AG04449 (cell line): ENCODE measurements at regions not wholly inside any gene's neighbourhood (a gene's known extent, or its start where the extent isn't known, plus 50 kb on each side); places are given as distances from the start of the nearest gene placed in this dataset.
"Not testable (repeated sequence)": the region's sequence is repeated elsewhere in the genome, so short reads cannot be mapped to it uniquely, and the experiment has no call there.

Source experiments
- CTCF ChIA-PET: fragments of 350-600 bp; formaldehyde crosslinking; extraction: SDS; loops from one replicate; lab custom pipeline; 2021; ENCODE audit warnings: antibody characterized with exemption; lab: Yijun Ruan, JAX
- POLR2A ChIA-PET: fragments of 400-600, 350-600 bp; formaldehyde crosslinking; extraction: SDS; loops from one replicate; lab custom pipeline; 2020; ENCODE audit warnings: antibody characterized with exemption, inconsistent platforms; lab: Yijun Ruan, JAX
- DNase-seq: peaks from one replicate; pipeline ENCODE4 v3.0.0-alpha.2; 2010; ENCODE audit warnings: low read depth, low spot score
- H3K4me3 ChIP-seq: 2 replicates; pipeline ENCODE4 v1.5.1; 2011; ENCODE audit warnings: low read depth, mild to moderate bottlenecking, control low read depth, low read length
- TF ChIP-seq, protein P1 (sequence below): IDR thresholded peaks from one replicate; pipeline ENCODE4 v1.5.1; 2011; ENCODE audit warnings: mild to moderate bottlenecking, moderate library complexity, low read length, control low read depth, inconsistent platforms; ENCODE audit not compliant: insufficient read depth; ENCODE audit errors: missing control alignments

DNA sequence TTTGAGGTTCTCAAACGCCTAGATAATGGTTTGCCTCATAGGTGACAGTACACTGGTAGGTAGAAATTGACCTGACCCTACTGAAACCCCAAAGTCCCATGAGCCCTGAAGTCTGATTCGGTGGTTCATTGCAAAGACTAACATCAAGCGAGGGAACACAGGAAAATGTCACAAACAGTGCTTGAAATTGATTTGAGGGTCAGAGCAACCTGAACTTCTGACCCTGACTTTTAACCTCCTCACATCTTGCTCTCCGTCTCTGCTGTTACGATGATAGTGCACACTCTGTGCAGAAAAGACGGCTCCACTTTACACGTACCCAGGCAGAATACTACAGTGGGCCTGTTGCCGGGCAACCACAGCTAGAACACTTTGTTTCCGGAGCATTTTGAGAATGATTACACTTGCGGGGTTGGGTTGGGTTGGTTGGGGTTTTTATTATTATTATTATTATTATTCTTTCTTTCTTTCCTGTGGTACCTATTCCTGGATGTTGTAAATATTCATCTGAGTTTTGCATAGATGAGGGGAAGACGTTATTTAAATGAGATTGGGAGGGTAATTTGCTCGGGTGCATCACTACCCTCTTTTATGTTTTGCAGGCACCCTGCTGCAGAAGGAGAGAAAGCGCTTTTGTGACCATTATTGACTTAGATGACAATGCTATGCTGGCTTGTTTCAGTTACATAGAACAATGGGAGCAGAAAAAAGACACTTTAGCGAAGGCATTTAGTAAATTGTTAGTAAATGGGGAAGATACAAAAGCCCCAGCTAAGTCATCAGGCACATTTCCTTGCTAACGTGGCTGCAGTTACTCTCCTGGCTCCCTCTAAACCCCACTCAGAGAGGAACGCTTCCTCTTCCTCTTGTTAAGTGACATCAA lies 438.1 kb upstream of the NRP1 start:
- ChIA-PET POLR2A (no interaction called here), CTCF (no interaction called here)
- no peak overlapping the region for H3K4me3 ChIP-seq
- DNase-seq: no peak
- TF ChIP-seq, protein P1, sequence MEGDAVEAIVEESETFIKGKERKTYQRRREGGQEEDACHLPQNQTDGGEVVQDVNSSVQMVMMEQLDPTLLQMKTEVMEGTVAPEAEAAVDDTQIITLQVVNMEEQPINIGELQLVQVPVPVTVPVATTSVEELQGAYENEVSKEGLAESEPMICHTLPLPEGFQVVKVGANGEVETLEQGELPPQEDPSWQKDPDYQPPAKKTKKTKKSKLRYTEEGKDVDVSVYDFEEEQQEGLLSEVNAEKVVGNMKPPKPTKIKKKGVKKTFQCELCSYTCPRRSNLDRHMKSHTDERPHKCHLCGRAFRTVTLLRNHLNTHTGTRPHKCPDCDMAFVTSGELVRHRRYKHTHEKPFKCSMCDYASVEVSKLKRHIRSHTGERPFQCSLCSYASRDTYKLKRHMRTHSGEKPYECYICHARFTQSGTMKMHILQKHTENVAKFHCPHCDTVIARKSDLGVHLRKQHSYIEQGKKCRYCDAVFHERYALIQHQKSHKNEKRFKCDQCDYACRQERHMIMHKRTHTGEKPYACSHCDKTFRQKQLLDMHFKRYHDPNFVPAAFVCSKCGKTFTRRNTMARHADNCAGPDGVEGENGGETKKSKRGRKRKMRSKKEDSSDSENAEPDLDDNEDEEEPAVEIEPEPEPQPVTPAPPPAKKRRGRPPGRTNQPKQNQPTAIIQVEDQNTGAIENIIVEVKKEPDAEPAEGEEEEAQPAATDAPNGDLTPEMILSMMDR: no peak

DNA sequence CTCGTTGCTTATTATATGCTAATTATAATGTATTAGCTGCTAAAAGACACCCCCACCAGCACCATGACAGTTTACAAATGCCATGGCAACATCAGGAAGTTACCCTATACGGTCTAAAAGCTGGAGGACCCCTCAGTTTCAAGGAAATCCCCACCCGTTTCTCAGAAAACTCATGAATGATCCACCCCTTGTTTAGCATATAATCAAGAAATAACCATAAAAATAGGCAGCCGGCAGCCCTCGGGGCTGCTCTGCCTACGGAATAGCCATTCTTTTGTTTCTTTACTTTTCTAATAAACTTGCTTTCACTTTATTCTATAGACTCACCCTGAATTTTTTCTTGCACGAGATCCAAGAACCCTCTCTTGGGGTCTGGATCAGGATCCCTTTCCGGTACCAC lies 437.4 kb upstream of the NRP1 start:
- POLR2A ChIA-PET, CTCF ChIA-PET, DNase-seq, H3K4me3 ChIP-seq: not testable (repeated sequence)

DNA sequence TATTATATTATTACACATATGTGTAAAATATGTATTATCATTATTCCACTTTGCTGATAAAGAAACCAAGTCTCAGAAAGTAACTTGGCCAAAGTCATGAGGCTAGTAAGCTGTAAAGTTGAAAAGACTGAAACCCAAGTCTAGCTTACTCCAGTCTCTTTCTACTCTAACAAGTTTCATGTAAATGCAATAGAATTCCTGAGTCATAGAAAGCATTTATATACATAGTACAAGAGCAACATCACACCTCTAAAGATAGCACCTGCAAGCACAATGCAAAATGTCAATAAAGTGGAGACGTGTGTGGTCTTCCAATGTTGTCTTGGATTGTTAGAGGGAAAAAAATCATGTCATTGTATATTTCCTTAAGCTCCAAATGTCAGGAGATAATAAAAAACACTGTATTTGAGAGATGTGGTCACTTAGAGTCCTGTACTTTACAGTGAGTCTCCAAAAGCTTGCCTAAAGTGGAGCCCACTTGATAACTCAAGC lies 430.3 kb upstream of the NRP1 start:
- H3K4me3 ChIP-seq: no peak overlapping the region
- TF ChIP-seq, protein P1: no peak
- CTCF ChIA-PET: no interaction called here
- no peak for DNase-seq
- POLR2A ChIA-PET: no interaction called here

DNA sequence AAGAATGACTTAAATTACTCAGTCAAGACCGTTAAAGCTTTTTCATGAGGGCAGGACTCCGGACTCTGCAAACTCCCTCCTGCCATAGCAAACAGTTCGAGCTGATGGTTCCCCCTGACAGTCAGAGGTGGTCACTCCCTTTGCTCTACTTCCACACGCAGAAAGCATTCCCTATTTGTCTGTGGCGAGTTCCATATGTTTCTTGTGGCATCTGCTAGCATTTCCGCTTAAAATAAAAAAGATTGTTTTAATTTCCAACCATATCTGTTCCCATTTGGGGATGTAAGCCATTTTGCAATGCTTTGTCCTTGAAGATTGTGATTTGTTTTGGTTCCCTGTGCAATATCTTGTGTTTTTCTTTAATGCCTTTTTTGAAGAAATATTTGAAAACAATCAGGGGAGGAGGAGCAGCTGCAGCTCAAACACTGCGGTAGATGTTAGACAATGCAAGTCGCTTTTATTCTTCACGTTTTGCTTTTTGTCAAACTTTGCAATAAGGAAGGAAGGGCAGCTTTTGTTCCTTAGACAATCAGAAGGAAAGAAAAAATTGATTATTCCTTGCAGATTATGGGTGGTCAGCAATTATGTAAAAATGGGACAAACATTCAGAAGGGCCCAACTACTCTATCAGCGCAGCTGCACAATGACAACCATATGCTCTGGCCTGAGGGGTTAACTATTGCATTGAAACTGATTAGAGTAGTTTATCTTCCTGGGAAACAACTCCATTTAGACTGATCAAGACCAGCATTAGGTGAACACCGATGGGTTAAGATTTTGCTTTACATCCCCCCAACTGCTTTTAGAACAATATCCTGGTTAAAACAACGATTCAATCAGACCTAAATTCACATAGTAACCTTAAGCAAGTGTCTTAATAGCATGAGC lies 425.8 kb upstream of the NRP1 start:
- DNase-seq: no peak
- CTCF ChIA-PET: no interaction called here
- POLR2A ChIA-PET: no interaction called here

DNA sequence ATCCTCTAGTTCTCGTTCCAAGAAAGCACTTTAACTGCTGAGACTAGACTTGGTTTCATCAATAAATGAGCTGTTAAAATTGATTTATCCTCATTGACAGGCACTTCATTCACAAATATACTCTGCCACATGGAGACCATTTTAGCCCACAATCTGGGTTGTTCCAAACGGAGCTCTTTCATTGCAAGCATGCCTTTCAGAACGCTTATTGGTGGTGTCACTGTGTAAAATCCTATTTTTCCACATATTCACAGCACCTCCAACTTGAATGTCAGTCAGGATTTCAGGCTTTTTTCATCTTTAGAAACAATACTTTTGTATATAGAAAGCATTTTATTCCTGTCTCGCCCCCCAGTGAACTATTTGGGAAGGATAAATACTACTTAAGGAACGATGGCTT lies 424.7 kb upstream of the NRP1 start:
- DNase-seq: no peak
- ChIA-PET CTCF (no interaction called here), POLR2A (no interaction called here)
- no peak overlapping the region for H3K4me3 ChIP-seq
- TF ChIP-seq, protein P1: no peak

More for the DNA sequence above, 425.8 kb upstream of the NRP1 start:
- no peak overlapping the region for H3K4me3 ChIP-seq
- TF ChIP-seq, protein P1: no peak

DNA sequence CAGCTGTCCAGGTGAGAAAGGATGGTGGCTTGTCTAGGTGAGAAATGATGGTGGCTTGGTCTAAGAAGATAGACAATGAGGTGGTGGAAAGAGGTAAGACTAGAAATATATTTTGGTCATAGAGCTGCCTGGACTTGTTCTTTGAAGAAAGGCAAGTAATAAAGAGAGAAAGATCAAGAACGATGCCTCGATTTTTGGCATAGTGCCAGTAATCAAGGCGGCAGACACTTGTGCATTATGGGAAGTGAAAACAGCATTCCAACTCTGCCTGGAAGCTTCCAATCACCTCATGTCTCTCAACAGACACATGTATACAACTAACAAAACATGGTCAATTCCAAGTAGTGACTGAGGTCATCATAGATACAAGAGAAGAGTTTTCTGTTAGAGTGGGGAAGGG lies 423.8 kb upstream of the NRP1 start:
- DNase-seq: no peak
- H3K4me3 ChIP-seq: no peak overlapping the region
- ChIA-PET CTCF (no interaction called here), POLR2A (no interaction called here)
- TF ChIP-seq, protein P1: no peak
